Suppressor macrophage treated with lipopolysaccharide for 4 hours (primary cell): ENCODE measurements at regions not wholly inside any gene's neighbourhood (a gene's known extent, or its start where the extent isn't known, plus 50 kb on each side); places are given as distances from the start of the nearest gene placed in this dataset.
"Not testable (repeated sequence)": the region's sequence is repeated elsewhere in the genome, so short reads cannot be mapped to it uniquely, and the experiment has no call there.

Experiments
- DNase-seq: peaks from one replicate; pipeline ENCODE4 v3.0.0-alpha.2; 2020

DNA sequence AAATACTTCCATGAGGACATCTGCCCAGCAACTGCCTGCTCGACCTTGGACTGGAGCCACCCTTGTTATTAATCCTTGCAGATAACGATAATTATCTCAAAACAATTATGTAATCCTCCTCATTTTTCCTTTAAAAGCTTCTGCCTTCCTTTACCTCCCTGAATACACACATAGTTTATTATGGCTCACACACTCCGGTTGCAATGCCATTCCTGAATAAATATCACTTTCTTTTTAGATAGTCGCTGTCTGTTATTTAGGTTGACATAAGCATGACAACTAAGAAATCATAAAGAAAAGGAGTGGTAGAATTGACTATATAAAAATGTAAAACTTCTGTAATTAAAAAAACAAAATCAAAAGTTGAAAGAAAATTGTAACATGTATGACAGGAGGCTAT, 64.8 kb downstream of the B4GALT7 start:
- DNase-seq: not testable (repeated sequence)

DNA sequence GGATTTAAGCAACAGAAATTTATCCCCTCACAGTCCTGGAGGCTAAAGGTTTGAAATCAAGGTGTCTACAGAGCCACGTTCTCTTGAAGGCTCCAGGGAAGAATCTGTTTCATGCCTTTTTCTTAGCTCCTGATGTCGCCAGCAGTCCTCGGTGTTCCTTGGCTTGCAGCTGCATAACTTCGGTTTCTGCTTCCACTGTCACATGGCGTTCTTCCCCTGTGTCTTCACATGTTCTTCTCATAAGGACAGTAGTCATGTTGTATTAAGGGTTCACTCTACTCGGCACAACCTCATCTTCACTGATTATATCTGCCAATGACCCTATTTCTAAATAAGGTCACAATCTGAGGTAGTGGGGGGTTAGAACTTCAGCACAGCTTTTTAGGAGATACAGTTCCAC, 65.2 kb downstream of the B4GALT7 start:
- DNase-seq: not testable (repeated sequence)

DNA sequence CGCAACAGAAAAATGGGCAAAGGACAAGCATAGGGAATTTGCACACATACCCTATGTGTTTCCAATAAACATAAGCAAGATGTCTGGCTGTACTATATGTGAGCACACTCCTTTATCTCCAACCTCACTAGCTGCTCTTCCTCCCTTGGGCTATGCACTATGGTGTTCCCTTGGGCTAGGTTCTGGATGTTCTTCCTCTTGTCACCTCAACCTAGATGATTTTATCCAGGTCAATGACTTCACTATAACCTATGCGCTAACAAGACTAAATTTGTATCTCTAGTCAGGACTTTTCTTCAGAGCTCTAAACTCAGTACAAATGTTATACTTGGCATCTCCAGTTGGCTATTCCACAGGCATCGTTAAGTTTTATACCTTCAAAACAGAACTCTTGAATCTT, 66.0 kb downstream of the B4GALT7 start:
- DNase-seq: not testable (repeated sequence)

DNA sequence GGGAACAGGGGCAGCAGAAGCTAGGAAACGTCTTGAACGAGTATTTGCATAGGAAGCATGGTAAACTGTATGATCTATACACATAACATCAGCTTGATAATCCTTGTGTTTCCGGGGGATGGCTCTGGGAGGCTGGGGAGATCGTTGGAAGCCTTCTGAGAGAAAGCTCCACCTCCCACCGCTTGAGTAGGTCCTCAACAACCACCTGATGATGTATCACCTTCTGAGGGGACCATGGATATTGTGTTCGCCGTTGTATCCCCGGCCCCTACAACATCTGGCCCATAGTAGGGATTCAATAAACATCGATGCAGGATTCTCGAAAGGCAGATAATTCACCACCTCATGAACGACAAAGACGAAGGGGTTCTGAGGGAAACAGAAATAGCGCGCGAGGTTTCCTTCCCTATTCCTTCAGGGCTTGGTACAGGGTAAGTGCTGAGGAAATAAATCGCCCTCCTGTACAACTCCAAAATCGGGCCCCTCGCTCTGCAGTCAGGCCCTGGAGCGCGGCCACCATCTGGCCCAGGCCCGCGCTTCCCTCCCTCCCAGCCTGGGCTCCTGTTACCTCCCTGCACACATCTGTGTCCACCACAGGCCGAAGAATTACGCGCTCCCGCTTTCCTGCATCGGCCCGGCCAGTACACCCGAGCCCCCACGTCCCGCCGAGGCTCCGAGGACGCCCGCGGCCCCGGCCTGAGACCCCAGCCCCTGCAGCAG, 71.3 kb downstream of the B4GALT7 start:
- not testable (repeated sequence) for DNase-seq

- DNase-seq: peak; percentile 66
Observed at GRCh38 chr5:177671755-177672690, 72.1 kb downstream of the B4GALT7 start.
